ENCODE measurements at regions not wholly inside any gene's neighbourhood (a gene's known extent, or its start where the extent isn't known, plus 50 kb on each side); places are given as distances from the start of the nearest gene placed in this dataset.

- no CpG with 5 or more reads among the region's 22 CpGs for WGBS (ENCODE audit: extremely low coverage, insufficient coverage, low lambda C conversion rate)
- no peaks in the 10 kb centered on the region for H3K79me1 ChIP-seq (ENCODE audit: low read length)
- peak; percentile 73 for DNase-seq
Observed at GRCh38 chr12:107912421-107913004, 138.0 kb downstream of the ASCL4 start.

GRCh38 chr12:107914460-107914977, 140.0 kb downstream of the ASCL4 start:
- no peak overlapping the region for H3K4me2 ChIP-seq (ENCODE audit: low read length)

More at GRCh38 chr12:107912421-107913004, 138.0 kb downstream of the ASCL4 start:
- Histone ChIP-seq H3K4me2 (ENCODE audit: low read length) (peak overlapping the region; percentile 98), H3K27ac (ENCODE audit: low read depth, low read length) (no peak overlapping the region), H2BK15ac (replicated peaks; ENCODE audit: low read depth) (no peak overlapping the region), H3K9ac (ENCODE audit: low read length) (peak overlapping the region; percentile 66), H3K56ac (ENCODE audit: low read length) (peak overlapping the region; percentile 78), H3K18ac (ENCODE audit: low read length) (no peak overlapping the region), H3K27me3 (ENCODE audit: insufficient read depth, low read length, poor library complexity) (no peaks in the 10 kb centered on the region), H2AK5ac (ENCODE audit: low read length) (no peak overlapping the region), H3K79me2 (ENCODE audit: control insufficient read depth, insufficient read depth, low read length) (no peaks in the 10 kb centered on the region), H2BK5ac (ENCODE audit: low read length) (no peak overlapping the region), H3K23ac (ENCODE audit: low read length) (no peak overlapping the region), H3K4ac (ENCODE audit: low read depth, low read length) (no peak overlapping the region), H3K4me3 (ENCODE audit: low read length) (peak overlapping the region; percentile 63), H3K36me3 (ENCODE audit: control insufficient read depth, insufficient read depth, low read length) (no peaks in the 10 kb centered on the region), H4K8ac (ENCODE audit: low read depth, low read length) (no peak overlapping the region), H2BK120ac (ENCODE audit: low read depth, low read length) (no peak overlapping the region), H3K4me1 (ENCODE audit: control insufficient read depth, low read depth, low read length) (no peaks in the 10 kb centered on the region), H4K5ac (ENCODE audit: low read length) (no peak overlapping the region)

GRCh38 chr12:107917912-107918800, 143.7 kb downstream of the ASCL4 start:
- Histone ChIP-seq H3K27ac (ENCODE audit: low read depth, low read length) (no peak overlapping the region), H3K4me1 (ENCODE audit: control insufficient read depth, low read depth, low read length) (no peaks in the 10 kb centered on the region), H2BK15ac (replicated peaks; ENCODE audit: low read depth) (no peak overlapping the region), H4K5ac (ENCODE audit: low read length) (no peak overlapping the region), H3K4ac (ENCODE audit: low read depth, low read length) (no peak overlapping the region), H3K79me2 (ENCODE audit: control insufficient read depth, insufficient read depth, low read length) (no peaks in the 10 kb centered on the region), H2BK120ac (ENCODE audit: low read depth, low read length) (no peak overlapping the region), H4K8ac (ENCODE audit: low read depth, low read length) (no peak overlapping the region), H3K79me1 (ENCODE audit: low read length) (no peaks in the 10 kb centered on the region), H3K18ac (ENCODE audit: low read length) (no peak overlapping the region), H3K9ac (ENCODE audit: low read length) (no peak overlapping the region), H2BK5ac (ENCODE audit: low read length) (no peak overlapping the region), H3K23ac (ENCODE audit: low read length) (no peak overlapping the region), H3K4me3 (ENCODE audit: low read length) (no peak overlapping the region), H3K27me3 (ENCODE audit: insufficient read depth, low read length, poor library complexity) (peaks cover 1% of the 10 kb centered on the region), H2AK5ac (ENCODE audit: low read length) (no peak overlapping the region), H3K36me3 (ENCODE audit: control insufficient read depth, insufficient read depth, low read length) (no peaks in the 10 kb centered on the region), H3K4me2 (ENCODE audit: low read length) (no peak overlapping the region), H3K56ac (ENCODE audit: low read length) (no peak overlapping the region)
- peak; percentile 77 for DNase-seq
- WGBS (ENCODE audit: extremely low coverage, insufficient coverage, low lambda C conversion rate) = no CpG with 5 or more reads among the region's 8 CpGs

More at GRCh38 chr12:107914460-107914977, 140.0 kb downstream of the ASCL4 start:
- Histone ChIP-seq H2BK120ac (ENCODE audit: low read depth, low read length) (no peak overlapping the region), H3K23ac (ENCODE audit: low read length) (no peak overlapping the region), H3K56ac (ENCODE audit: low read length) (no peak overlapping the region), H2AK5ac (ENCODE audit: low read length) (no peak overlapping the region), H3K79me2 (ENCODE audit: control insufficient read depth, insufficient read depth, low read length) (no peaks in the 10 kb centered on the region), H3K18ac (ENCODE audit: low read length) (no peak overlapping the region), H3K4me3 (ENCODE audit: low read length) (no peak overlapping the region), H2BK5ac (ENCODE audit: low read length) (no peak overlapping the region), H3K79me1 (ENCODE audit: low read length) (no peaks in the 10 kb centered on the region), H3K27ac (ENCODE audit: low read depth, low read length) (no peak overlapping the region), H3K9ac (ENCODE audit: low read length) (no peak overlapping the region), H3K36me3 (ENCODE audit: control insufficient read depth, insufficient read depth, low read length) (no peaks in the 10 kb centered on the region), H4K5ac (ENCODE audit: low read length) (no peak overlapping the region), H2BK15ac (replicated peaks; ENCODE audit: low read depth) (no peak overlapping the region), H3K4me1 (ENCODE audit: control insufficient read depth, low read depth, low read length) (no peaks in the 10 kb centered on the region), H3K27me3 (ENCODE audit: insufficient read depth, low read length, poor library complexity) (no peaks in the 10 kb centered on the region), H4K8ac (ENCODE audit: low read depth, low read length) (no peak overlapping the region), H3K4ac (ENCODE audit: low read depth, low read length) (no peak overlapping the region)
- WGBS (ENCODE audit: extremely low coverage, insufficient coverage, low lambda C conversion rate) = no CpG with 5 or more reads among the region's 10 CpGs
- DNase-seq = no peak

DNA sequence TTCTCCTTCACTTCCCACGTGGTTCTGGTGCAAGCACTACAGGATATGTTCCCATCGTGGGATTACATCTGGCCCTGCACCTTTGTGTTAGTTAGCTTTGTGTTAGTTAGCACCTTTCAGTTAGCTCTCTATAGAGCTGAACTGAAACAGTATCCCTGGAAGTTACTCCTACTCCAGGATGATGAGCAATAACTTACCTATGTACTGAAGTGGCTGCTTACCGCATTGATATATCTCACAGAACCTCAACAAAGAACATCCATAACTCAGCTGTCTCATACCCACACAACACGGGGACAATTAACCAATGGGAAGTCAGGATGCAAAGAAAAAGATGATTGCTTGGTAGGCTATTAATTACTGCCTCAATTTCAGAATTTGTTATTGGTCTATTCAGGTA, 146.6 kb downstream of the ASCL4 start:
- Histone ChIP-seq H2AK5ac (ENCODE audit: low read length) (no peak overlapping the region), H4K8ac (ENCODE audit: low read depth, low read length) (no peak overlapping the region), H4K5ac (ENCODE audit: low read length) (no peak overlapping the region), H3K79me2 (ENCODE audit: control insufficient read depth, insufficient read depth, low read length) (no peaks in the 10 kb centered on the region), H2BK5ac (ENCODE audit: low read length) (no peak overlapping the region), H2BK120ac (ENCODE audit: low read depth, low read length) (no peak overlapping the region), H3K4me3 (ENCODE audit: low read length) (no peak overlapping the region), H3K79me1 (ENCODE audit: low read length) (no peaks in the 10 kb centered on the region), H3K23ac (ENCODE audit: low read length) (no peak overlapping the region), H3K4me1 (ENCODE audit: control insufficient read depth, low read depth, low read length) (no peaks in the 10 kb centered on the region), H3K56ac (ENCODE audit: low read length) (no peak overlapping the region), H3K27ac (ENCODE audit: low read depth, low read length) (no peak overlapping the region), H3K36me3 (ENCODE audit: control insufficient read depth, insufficient read depth, low read length) (no peaks in the 10 kb centered on the region), H3K4ac (ENCODE audit: low read depth, low read length) (no peak overlapping the region), H3K18ac (ENCODE audit: low read length) (no peak overlapping the region), H3K4me2 (ENCODE audit: low read length) (no peak overlapping the region), H2BK15ac (replicated peaks; ENCODE audit: low read depth) (no peak overlapping the region), H3K27me3 (ENCODE audit: insufficient read depth, low read length, poor library complexity) (peaks cover 1% of the 10 kb centered on the region), H3K9ac (ENCODE audit: low read length) (no peak overlapping the region)
- no peak for DNase-seq
- WGBS (ENCODE audit: extremely low coverage, insufficient coverage, low lambda C conversion rate) = no CpG with 5 or more reads among the region's 4 CpGs

DNA sequence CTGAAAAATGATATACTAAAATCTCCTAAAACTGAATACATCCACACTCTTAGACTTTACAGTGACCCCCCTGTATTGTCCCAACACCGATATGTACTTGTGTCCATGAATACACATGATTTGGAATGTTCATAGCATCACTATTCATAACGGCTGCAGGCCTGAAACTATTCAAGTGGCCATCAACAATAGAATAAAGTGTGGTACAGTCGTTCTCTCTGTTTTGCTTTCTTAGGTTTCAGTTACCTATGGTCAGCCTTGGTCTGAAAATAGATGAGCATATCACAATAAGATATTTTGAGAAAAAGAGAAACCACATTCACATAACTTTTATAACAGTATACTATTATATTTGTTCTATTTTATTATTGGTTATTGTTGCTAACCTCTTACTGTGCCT, 150.6 kb downstream of the ASCL4 start:
- Histone ChIP-seq H3K4me2 (ENCODE audit: low read length) (no peak overlapping the region), H2AK5ac (ENCODE audit: low read length) (no peak overlapping the region), H3K79me1 (ENCODE audit: low read length) (no peaks in the 10 kb centered on the region), H3K9ac (ENCODE audit: low read length) (no peak overlapping the region), H4K8ac (ENCODE audit: low read depth, low read length) (no peak overlapping the region), H3K27me3 (ENCODE audit: insufficient read depth, low read length, poor library complexity) (peaks cover 1% of the 10 kb centered on the region), H2BK15ac (replicated peaks; ENCODE audit: low read depth) (no peak overlapping the region), H4K5ac (ENCODE audit: low read length) (no peak overlapping the region), H3K4me1 (ENCODE audit: control insufficient read depth, low read depth, low read length) (no peaks in the 10 kb centered on the region), H3K56ac (ENCODE audit: low read length) (no peak overlapping the region), H3K23ac (ENCODE audit: low read length) (no peak overlapping the region), H3K27ac (ENCODE audit: low read depth, low read length) (no peak overlapping the region), H3K4me3 (ENCODE audit: low read length) (no peak overlapping the region), H3K79me2 (ENCODE audit: control insufficient read depth, insufficient read depth, low read length) (no peaks in the 10 kb centered on the region), H3K36me3 (ENCODE audit: control insufficient read depth, insufficient read depth, low read length) (no peaks in the 10 kb centered on the region), H3K4ac (ENCODE audit: low read depth, low read length) (no peak overlapping the region), H3K18ac (ENCODE audit: low read length) (no peak overlapping the region), H2BK5ac (ENCODE audit: low read length) (no peak overlapping the region), H2BK120ac (ENCODE audit: low read depth, low read length) (no peak overlapping the region)
- DNase-seq = no peak
- WGBS (ENCODE audit: extremely low coverage, insufficient coverage, low lambda C conversion rate) = no CpG with 5 or more reads among the region's 3 CpGs

All from mesendoderm (in vitro differentiated cells).